Neural progenitor cell (in vitro differentiated cells): ENCODE measurements at regions not wholly inside any gene's neighbourhood (a gene's known extent, or its start where the extent isn't known, plus 50 kb on each side); places are given as distances from the start of the nearest gene placed in this dataset.

ENCODE experiments used
- EZH2 ChIP-seq: fragments of 200-600 bp; sonication (generic); IDR thresholded peaks from 2 replicates; pipeline ENCODE4 v1.6.1; 2017; ENCODE audit warnings: antibody characterized with exemption, mild to moderate bottlenecking, moderate library complexity
- TF ChIP-seq, protein P1 (sequence below): fragments of 200-600 bp; sonication (generic); IDR thresholded peaks from 2 replicates; pipeline ENCODE4 v1.5.1; 2017; ENCODE audit warnings: antibody characterized with exemption, mild to moderate bottlenecking

DNA sequence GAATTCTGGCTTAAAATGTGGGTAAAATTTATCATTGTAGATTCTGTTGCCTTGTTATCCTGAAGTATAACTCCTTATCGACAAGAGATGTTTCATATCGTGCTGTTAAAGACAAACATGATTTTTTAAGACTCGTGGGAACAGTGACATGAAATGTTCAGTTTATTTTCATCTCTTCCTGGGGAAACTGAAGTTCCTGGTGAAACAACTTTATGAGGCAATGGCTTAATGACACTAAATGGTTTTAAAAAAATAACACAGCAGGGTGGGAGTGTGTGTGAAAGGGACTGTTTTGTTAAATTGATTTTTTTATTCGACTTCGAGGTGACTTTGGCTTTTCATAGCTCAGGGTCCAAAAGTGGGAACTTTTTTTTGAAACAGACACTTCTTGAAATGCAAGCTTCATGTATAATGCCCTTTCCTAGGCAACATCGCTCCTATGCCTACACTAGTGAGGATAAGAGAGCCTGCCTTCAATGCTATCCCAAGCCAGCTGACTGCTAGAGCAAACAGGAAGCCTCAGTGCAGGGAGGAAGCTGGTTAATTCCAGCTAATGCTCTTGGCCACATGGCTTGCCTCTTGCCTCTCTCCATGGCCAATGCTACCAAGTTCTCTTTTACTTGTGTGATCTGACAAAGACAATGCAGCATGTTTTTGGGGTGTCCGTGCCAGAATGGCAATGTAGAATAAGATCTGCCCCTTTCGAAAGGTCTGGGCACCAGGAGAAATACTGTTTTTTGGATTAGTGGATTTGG is 57.8 kb downstream of the PABIR2 start:
- TF ChIP-seq, protein P1, sequence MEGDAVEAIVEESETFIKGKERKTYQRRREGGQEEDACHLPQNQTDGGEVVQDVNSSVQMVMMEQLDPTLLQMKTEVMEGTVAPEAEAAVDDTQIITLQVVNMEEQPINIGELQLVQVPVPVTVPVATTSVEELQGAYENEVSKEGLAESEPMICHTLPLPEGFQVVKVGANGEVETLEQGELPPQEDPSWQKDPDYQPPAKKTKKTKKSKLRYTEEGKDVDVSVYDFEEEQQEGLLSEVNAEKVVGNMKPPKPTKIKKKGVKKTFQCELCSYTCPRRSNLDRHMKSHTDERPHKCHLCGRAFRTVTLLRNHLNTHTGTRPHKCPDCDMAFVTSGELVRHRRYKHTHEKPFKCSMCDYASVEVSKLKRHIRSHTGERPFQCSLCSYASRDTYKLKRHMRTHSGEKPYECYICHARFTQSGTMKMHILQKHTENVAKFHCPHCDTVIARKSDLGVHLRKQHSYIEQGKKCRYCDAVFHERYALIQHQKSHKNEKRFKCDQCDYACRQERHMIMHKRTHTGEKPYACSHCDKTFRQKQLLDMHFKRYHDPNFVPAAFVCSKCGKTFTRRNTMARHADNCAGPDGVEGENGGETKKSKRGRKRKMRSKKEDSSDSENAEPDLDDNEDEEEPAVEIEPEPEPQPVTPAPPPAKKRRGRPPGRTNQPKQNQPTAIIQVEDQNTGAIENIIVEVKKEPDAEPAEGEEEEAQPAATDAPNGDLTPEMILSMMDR, result no peak
- no peak for TF ChIP-seq EZH2
